ENCODE measurements at regions not wholly inside any gene's neighbourhood (a gene's known extent, or its start where the extent isn't known, plus 50 kb on each side); places are given as distances from the start of the nearest gene placed in this dataset.

GRCh38 chr14:49966971-49967630 lies 74.2 kb downstream of the ARF6 start:
- Histone ChIP-seq H2BK15ac (ENCODE audit: low read length) (no peak overlapping the region), H3K4ac (replicated peaks; ENCODE audit: insufficient read length, low read depth, low read length) (no peak overlapping the region), H3K36me3 (ENCODE audit: control insufficient read depth in 2 of 4, insufficient read depth in 4 of 4, low read length in 3 of 4) (no peaks in the 10 kb centered on the region), H4K91ac (replicated peaks; ENCODE audit: insufficient read length, low read length) (no peak overlapping the region), H3K23me2 (ENCODE audit: low read depth, low read length) (no peaks in the 10 kb centered on the region), H2BK20ac (ENCODE audit: low read length) (no peak overlapping the region), H4K8ac (ENCODE audit: extremely low read depth, insufficient read depth, low read length) (no peak overlapping the region), H3K4me3 (ENCODE audit: extremely low read depth in 1 of 4, insufficient read depth in 2 of 4, low read depth in 3 of 4, low read length in 4 of 4) (no peak overlapping the region), H3K9me3 (ENCODE audit: insufficient read depth in 2 of 2, low read depth in 1 of 2, low read length in 1 of 2) (no peaks in the 10 kb centered on the region), H3K56ac (replicated peaks; ENCODE audit: insufficient read length, low read depth, low read length) (no peak overlapping the region), H2AK5ac (ENCODE audit: low read depth, low read length) (no peak overlapping the region), H2BK120ac (replicated peaks; ENCODE audit: low read depth, low read length) (no peak overlapping the region), H3K79me1 (ENCODE audit: low read depth, low read length) (no peaks in the 10 kb centered on the region), H3K18ac (ENCODE audit: extremely low read depth, low read length) (no peak overlapping the region), H2BK12ac (ENCODE audit: low read depth, low read length) (no peak overlapping the region), H2AFZ (ENCODE audit: low read length) (no peak overlapping the region), H3K4me2 (ENCODE audit: insufficient read depth in 1 of 2, low read depth in 2 of 2, low read length in 2 of 2) (no peak overlapping the region), H3K14ac (ENCODE audit: insufficient read length) (no peak overlapping the region), H4K5ac (ENCODE audit: insufficient read length, low read depth, low read length) (no peak overlapping the region), H2BK5ac (ENCODE audit: low read depth, low read length) (no peak overlapping the region), H3K27ac (ENCODE audit: low read depth, low read length) (no peak overlapping the region), H4K20me1 (replicated peaks in 1 of 2; ENCODE audit: control insufficient read depth in 1 of 2, insufficient read depth in 2 of 2, low read length in 2 of 2) (no peaks in the 10 kb centered on the region), H3K4me1 (replicated peaks in 1 of 4; ENCODE audit: control insufficient read depth in 3 of 4, insufficient read depth in 4 of 4, low read length in 3 of 4) (peaks cover 0 to 5% (median 3%) of the 10 kb centered on the region in 4 experiments; a peak in 3 of 7 replicates), H3K27me3 (replicated peaks in 1 of 4; ENCODE audit: control insufficient read depth in 3 of 4, extremely low read depth in 1 of 4, insufficient read depth in 3 of 4, low read length in 3 of 4) (no peaks in the 10 kb centered on the region), H3K79me2 (ENCODE audit: control insufficient read depth in 1 of 2, insufficient read depth in 2 of 2, low read length in 2 of 2) (no peaks in the 10 kb centered on the region), H3K9ac (replicated peaks in 1 of 4; ENCODE audit: extremely low read depth in 1 of 4, low read depth in 3 of 4, low read length in 3 of 4) (no peak overlapping the region), H3K23ac (ENCODE audit: insufficient read length) (no peak overlapping the region)
- DNase-seq (ENCODE audit: low read depth in 1 of 2, low spot score in 2 of 2) (no peak), FAIRE-seq (no peak)
- ChIA-PET CTCF (ENCODE audit: partially characterized antibody) (interaction anchor here (0.6 to 1.3 kb wide), 2 partner anchors 32 to 49 kb away, joined by 3 to 4 read pairs; no protein-coding TSS in a partner anchor), POLR2A (ENCODE audit: partially characterized antibody) (no interaction called here)
- TF ChIP-seq KDM4A (IDR thresholded peaks at IDR 0.05; ENCODE audit: low read depth, low read length, severe bottlenecking), result no peak
- TF ChIP-seq ASH2L (IDR thresholded peaks at IDR 0.05; ENCODE audit: low read length), result no peak
- TF ChIP-seq BRCA1 (IDR thresholded peaks at IDR 0.05; ENCODE audit: low read depth, low read length), result no peak
- TF ChIP-seq TAF1 (IDR thresholded peaks at IDR 0.05; ENCODE audit: low read depth, low read length), result no peak
- no peak for TF ChIP-seq RFX5 (IDR thresholded peaks at IDR 0.05; ENCODE audit: borderline replicate concordance, low read depth, low read length)
- 89% methylated on average over 10 of the region's 11 CpGs; no CpG with 5 or more reads in 1 of the 2 experiments for WGBS, 2 experiments (ENCODE audit: extremely low coverage in 1 of 2, insufficient coverage in 1 of 2, insufficient read length in 1 of 2, insufficient replicate concordance in 2 of 2, low coverage in 1 of 2, low lambda C conversion rate in 2 of 2, missing lambda C conversion rate in 1 of 2)

Measured in H1 (cell line).